CD4-positive, alpha-beta T cell (primary cell): ENCODE measurements at regions not wholly inside any gene's neighbourhood (a gene's known extent, or its start where the extent isn't known, plus 50 kb on each side); places are given as distances from the start of the nearest gene placed in this dataset.
"Not testable (repeated sequence)": the region's sequence is repeated elsewhere in the genome, so short reads cannot be mapped to it uniquely, and the experiment has no call there.

Experiments used
- ATAC-seq: fragments of 200-7000 bp; cut with Tn5 transposase; one replicate; pipeline ENCODE4 v1.10.0; 2022; ENCODE audit warnings: mild to moderate bottlenecking; ENCODE audit not compliant: poor library complexity
- CTCF ChIA-PET: fragments of 350-600 bp; sonication (Branson Sonifier 250); formaldehyde crosslinking; loops from one replicate; lab custom pipeline; 2021; ENCODE audit warnings: antibody characterized with exemption, inconsistent platforms; lab: Charles Lee
- POLR2A ChIA-PET: fragments of 350-600 bp; sonication (Branson Sonifier 250); formaldehyde crosslinking; loops from one replicate; lab custom pipeline; 2021; ENCODE audit warnings: antibody characterized with exemption, inconsistent platforms; lab: Charles Lee
- DNase-seq, 14 experiments: peaks; one replicate each; pipeline ENCODE4 v3.0.0-alpha.2; 2013 to 2020; ENCODE audit warnings: mixed read lengths in 2 of 14
- H3K27ac ChIP-seq, 2 donors: one replicate each; pipeline versions ENCODE4 v1.5.1 to v1.7.0; 2013; ENCODE audit warnings: low read length in 2 of 2, low read depth in 1 of 2, mild to moderate bottlenecking in 1 of 2
- H3K27me3 ChIP-seq, 2 experiments: 1 replicate in 1 of 2; 2 replicates in 1 of 2; pipeline versions ENCODE4 v1.6.1 to v1.7.0; 2013; ENCODE audit warnings: low read length in 2 of 2, control low read depth in 1 of 2, mild to moderate bottlenecking in 1 of 2, moderate library complexity in 1 of 2; ENCODE audit not compliant: insufficient read depth in 2 of 2, control insufficient read depth in 1 of 2
- H3K36me3 ChIP-seq: one replicate; pipeline ENCODE4 v1.6.1; 2013; ENCODE audit warnings: low read length, control low read depth; ENCODE audit not compliant: insufficient read depth
- H3K4me1 ChIP-seq: one replicate; pipeline ENCODE4 v1.6.1; 2013; ENCODE audit warnings: low read length, control low read depth; ENCODE audit not compliant: insufficient read depth
- H3K4me3 ChIP-seq: one replicate; pipeline ENCODE4 v1.5.1; 2013; ENCODE audit warnings: mild to moderate bottlenecking, low read length, moderate library complexity
- H3K9me3 ChIP-seq, 2 experiments: 1 replicate in 1 of 2; 2 replicates in 1 of 2; pipeline versions ENCODE4 v1.6.1 to v1.7.0; 2013; ENCODE audit warnings: low read length in 2 of 2, mild to moderate bottlenecking in 2 of 2, control low read depth in 1 of 2, moderate library complexity in 1 of 2; ENCODE audit not compliant: control insufficient read depth in 1 of 2, insufficient read depth in 1 of 2
- H3K27ac Mint-ChIP-seq: one replicate; pipeline ENCODE4 v1.8.0; 2020; ENCODE audit warnings: mixed read lengths
- H3K27me3 Mint-ChIP-seq: one replicate; pipeline ENCODE4 v1.8.0; 2021; ENCODE audit warnings: mixed read lengths
- H3K36me3 Mint-ChIP-seq: one replicate; pipeline ENCODE4 v1.8.0; 2021; ENCODE audit warnings: low read depth, mixed read lengths
- H3K4me1 Mint-ChIP-seq: one replicate; pipeline ENCODE4 v1.8.0; 2021; ENCODE audit warnings: low read depth, mixed read lengths
- H3K4me3 Mint-ChIP-seq: one replicate; pipeline ENCODE4 v1.8.0; 2020; ENCODE audit warnings: mild to moderate bottlenecking, mixed read lengths
- H3K9me3 Mint-ChIP-seq: one replicate; pipeline ENCODE4 v1.8.0; 2020; ENCODE audit warnings: mixed read lengths
- CTCF ChIP-seq: fragments of 200-600 bp; IDR thresholded peaks from one replicate; pipeline ENCODE4 v1.8.0; 2022; ENCODE audit warnings: antibody characterized with exemption, mild to moderate bottlenecking
- intact Hi-C, 2 experiments: fragments of 100-400 bp; cut with DNase I in 1 of 2; cut with micrococcal nuclease in 1 of 2; formaldehyde crosslinking; loops; one replicate each; pipeline versions ENCODE4 v1.15.1 to v1.9.0; 2023 to 2025; cut with DNase I, micrococcal nuclease

- no peaks in the 10 kb centered on the region for H3K27me3 Mint-ChIP-seq
- ATAC-seq (no peak), DNase-seq (no peak)
- Histone ChIP-seq H3K27ac (no peak overlapping the region), H3K36me3 (no peaks in the 10 kb centered on the region), H3K4me3 (no peak overlapping the region), H3K27me3 (no peaks in the 10 kb centered on the region), H3K9me3 (no peaks in the 10 kb centered on the region), H3K4me1 (no peaks in the 10 kb centered on the region)
- CTCF ChIA-PET, result interaction anchor here (1.0 kb wide), 1 partner anchor 12 kb away, joined by 3 read pairs; no protein-coding TSS in a partner anchor
- POLR2A ChIA-PET, result no interaction called here
- intact Hi-C loops, result no loop called here
- no peak overlapping the region for H3K27ac Mint-ChIP-seq
- H3K36me3 Mint-ChIP-seq, result no peaks in the 10 kb centered on the region
- H3K9me3 Mint-ChIP-seq, result no peaks in the 10 kb centered on the region
- H3K4me1 Mint-ChIP-seq, result no peaks in the 10 kb centered on the region
- TF ChIP-seq CTCF, result no peak
- H3K4me3 Mint-ChIP-seq, result no peak overlapping the region
These were observed 452.9 kb upstream of the CHAC2 start for GRCh38 chr2:53314718-53315117.

DNA sequence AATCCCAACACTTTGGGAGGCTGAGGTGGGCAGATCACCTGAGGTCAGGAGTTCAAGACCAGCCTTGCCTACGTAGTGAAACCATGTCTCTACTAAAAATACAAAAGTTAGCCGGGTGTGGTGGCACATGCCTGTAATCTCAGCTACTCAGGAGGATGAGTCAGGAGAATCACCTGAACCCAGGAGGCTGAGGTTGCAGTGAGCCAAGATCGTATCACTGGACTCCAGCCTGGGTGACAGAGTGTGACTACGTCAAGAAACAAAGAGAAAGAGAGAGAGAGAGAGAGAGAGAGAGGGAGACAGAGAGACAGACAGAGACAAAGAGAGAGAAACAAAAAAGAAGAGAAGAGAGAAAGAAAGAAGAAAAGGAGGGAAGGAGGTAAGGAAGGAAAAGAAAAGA, 454.0 kb upstream of the CHAC2 start:
- H3K4me1 ChIP-seq, H3K27me3 ChIP-seq, H3K4me3 Mint-ChIP-seq, DNase-seq, H3K9me3 ChIP-seq, H3K36me3 ChIP-seq, H3K27ac Mint-ChIP-seq, intact Hi-C loops, H3K27me3 Mint-ChIP-seq, H3K9me3 Mint-ChIP-seq, POLR2A ChIA-PET, ATAC-seq, H3K4me3 ChIP-seq, H3K27ac ChIP-seq, H3K4me1 Mint-ChIP-seq, H3K36me3 Mint-ChIP-seq: not testable (repeated sequence)
- CTCF ChIA-PET, result interaction anchor here (1.0 kb wide), 1 partner anchor 11 kb away, joined by 3 read pairs; no protein-coding TSS in a partner anchor

GRCh38 chr2:53312721-53313120, 454.9 kb upstream of the CHAC2 start:
- no peaks in the 10 kb centered on the region for H3K9me3 Mint-ChIP-seq
- Histone ChIP-seq H3K4me1 (no peaks in the 10 kb centered on the region), H3K9me3 (no peaks in the 10 kb centered on the region), H3K36me3 (no peaks in the 10 kb centered on the region), H3K27me3 (no peaks in the 10 kb centered on the region), H3K27ac (no peak overlapping the region), H3K4me3 (no peak overlapping the region)
- no peak overlapping the region for H3K27ac Mint-ChIP-seq
- no peaks in the 10 kb centered on the region for H3K27me3 Mint-ChIP-seq
- H3K4me1 Mint-ChIP-seq, result no peaks in the 10 kb centered on the region
- H3K4me3 Mint-ChIP-seq, result no peak overlapping the region
- TF ChIP-seq CTCF, result no peak
- ChIA-PET POLR2A (no interaction called here), CTCF (no interaction called here)
- intact Hi-C loops, result no loop called here
- ATAC-seq (no peak), DNase-seq (no peak)
- no peaks in the 10 kb centered on the region for H3K36me3 Mint-ChIP-seq

GRCh38 chr2:53312181-53312580, 455.4 kb upstream of the CHAC2 start:
- ChIA-PET POLR2A (no interaction called here), CTCF (no interaction called here)
- no peak overlapping the region for H3K4me3 Mint-ChIP-seq
- no peak overlapping the region for H3K27ac Mint-ChIP-seq
- intact Hi-C loops, result no loop called here
- no peak for DNase-seq
- ATAC-seq, result no peak
- H3K27me3 Mint-ChIP-seq, result no peaks in the 10 kb centered on the region
- Histone ChIP-seq H3K27me3 (no peaks in the 10 kb centered on the region), H3K9me3 (no peaks in the 10 kb centered on the region), H3K4me3 (no peak overlapping the region), H3K4me1 (no peaks in the 10 kb centered on the region), H3K36me3 (no peaks in the 10 kb centered on the region), H3K27ac (no peak overlapping the region)
- no peaks in the 10 kb centered on the region for H3K9me3 Mint-ChIP-seq
- no peaks in the 10 kb centered on the region for H3K36me3 Mint-ChIP-seq
- H3K4me1 Mint-ChIP-seq, result no peaks in the 10 kb centered on the region
- TF ChIP-seq CTCF, result no peak
